NCI-H1694 (cell line): ENCODE measurements at regions not wholly inside any gene's neighbourhood (a gene's known extent, or its start where the extent isn't known, plus 50 kb on each side); places are given as distances from the start of the nearest gene placed in this dataset.
"Not testable (repeated sequence)": the region's sequence is repeated elsewhere in the genome, so short reads cannot be mapped to it uniquely, and the experiment has no call there.

ENCODE experiments used
- DNase-seq: peaks from one replicate; lab custom pipeline; 2025; lab: John Stamatoyannopoulos, UW

DNA sequence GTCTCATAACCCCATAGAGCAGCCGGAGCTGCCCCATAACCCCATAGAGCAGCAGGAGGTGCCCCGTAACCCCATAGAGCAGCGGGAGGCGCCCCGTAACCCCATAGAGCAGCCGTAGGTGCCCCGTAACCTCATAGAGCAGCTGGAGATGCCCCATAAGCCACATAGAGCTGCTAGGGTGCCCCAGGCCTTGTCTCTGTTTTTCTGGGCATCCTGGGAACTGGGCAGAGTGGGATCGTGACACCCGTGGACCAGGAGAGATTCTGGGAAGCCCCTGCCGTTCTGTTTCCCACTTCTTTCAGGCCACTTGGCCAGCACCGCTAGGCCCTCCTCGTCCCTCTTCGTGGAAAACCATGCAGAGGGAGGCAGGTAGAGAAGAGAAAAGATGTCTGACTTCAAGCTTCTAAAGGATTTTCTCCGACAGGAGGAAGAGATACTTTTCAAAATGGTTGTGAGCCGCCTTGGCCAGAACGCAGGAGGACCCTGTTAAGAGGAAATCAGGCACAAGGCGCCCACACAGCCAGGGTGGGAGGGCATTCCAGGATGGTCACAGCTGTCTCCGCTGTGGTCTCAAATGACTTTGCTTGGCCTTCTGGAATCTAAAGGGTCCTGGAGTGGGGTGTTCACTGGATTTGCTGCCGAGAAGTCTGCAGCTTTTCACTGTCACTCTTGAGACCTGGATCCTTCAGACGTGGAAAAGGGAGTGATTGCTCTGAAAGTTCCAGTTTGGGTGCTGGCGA is 171.8 kb downstream of the NPIPB11 start:
- DNase-seq, result not testable (repeated sequence)

DNA sequence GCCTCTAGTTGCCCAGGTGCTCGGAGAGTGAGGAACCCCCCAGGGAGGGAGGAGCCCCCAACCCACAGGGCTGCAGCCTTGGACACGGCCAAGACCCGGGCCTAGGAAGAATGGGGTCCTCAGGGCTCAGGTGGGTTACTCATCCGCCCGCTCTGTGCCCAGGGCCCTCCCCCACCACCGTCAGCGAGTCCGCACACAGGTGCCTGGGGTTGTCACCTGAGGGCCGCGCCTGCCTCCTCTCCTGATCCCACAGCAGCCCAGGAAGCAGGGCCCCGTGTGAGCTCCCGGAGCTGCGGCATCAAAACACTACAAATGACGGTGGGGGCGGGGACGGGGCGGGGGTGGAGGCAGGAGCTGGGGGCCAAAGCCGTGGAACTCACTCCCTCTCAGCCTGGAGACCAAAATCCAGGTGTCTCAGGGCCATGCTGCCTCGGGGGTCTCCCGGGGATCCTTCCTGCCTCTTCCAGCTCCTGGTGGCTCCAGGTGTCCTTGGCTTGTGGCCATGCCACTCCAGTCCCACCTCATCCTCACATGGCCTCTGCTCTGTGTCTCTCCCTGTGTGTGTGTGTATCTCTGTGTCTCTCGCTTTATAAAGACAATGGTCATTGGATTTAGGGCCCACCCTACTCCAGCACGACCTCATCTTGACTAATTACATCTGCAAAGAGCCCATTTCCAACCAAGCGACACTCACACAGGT is 172.7 kb downstream of the NPIPB11 start:
- DNase-seq, result not testable (repeated sequence)

DNA sequence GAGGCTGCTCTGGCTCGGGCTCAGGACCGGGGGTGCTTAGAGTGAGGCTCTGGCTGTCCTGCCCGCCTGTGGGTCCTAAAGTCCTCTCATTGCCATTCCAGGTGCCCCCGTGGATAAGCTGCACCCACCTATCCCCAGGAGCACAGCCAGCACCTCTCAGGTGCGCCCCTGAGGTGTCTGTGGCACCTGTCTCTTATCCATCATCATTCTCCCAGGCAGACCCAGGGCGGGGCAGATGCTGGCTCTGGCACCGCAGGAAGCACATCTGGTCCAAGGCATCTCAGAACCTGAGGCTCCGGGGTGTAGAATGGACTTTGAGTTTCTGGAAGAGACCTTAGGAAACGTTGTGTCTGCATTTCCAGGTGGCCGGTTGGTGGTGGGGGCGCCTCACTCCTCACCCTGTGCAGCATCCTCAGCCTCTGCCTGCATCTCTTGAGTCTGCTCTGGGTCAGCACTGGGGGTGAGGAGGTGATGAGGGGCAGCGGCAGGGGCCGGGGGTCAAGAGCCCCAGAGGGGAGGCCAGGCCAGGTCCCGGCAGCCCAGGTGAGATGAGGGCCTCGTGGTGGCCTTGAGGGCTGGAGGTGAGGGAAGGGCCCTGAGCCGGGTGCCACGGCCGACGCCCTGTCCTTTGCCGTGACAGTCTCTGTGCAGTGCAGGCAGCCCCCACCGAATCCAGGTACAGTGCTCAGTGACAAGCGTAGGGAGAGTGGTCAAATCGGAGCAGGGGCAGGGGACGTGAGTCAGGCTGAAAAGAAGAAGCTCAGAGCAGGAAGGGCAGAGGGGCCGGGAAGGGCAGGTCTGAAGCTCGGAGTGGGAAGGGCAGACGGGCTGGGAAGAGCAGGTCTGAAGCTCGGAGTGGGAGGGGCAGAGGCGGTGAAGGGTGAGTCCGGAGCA is 173.5 kb downstream of the NPIPB11 start:
- DNase-seq, result no peak

DNA sequence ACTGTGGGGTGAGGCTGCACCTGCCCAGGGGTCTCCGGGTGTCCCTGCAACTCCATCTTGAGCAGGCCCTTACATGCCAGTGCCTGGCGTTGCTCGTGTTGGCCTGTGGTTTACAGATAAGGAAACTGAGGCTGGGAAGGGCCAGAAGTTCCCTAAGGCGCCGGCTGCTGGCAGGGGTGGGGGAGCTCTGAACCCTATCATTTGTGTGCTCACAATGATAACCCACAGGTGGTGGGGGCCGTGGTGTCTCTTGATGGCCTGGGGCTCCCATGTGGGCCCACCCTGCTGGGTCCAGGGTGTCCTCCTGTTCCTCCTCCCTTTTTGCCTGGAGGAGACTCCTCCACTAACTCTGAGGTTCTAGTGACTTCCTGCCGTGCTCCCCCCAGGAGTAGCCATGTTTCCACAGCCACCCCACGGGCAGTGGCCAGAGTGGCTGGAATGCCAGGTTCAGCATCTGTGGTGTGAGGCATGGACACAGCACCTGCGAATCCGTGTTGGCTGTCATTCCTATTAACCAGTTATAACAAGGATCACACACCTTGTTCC is 174.3 kb downstream of the NPIPB11 start:
- DNase-seq, result not testable (repeated sequence)

DNA sequence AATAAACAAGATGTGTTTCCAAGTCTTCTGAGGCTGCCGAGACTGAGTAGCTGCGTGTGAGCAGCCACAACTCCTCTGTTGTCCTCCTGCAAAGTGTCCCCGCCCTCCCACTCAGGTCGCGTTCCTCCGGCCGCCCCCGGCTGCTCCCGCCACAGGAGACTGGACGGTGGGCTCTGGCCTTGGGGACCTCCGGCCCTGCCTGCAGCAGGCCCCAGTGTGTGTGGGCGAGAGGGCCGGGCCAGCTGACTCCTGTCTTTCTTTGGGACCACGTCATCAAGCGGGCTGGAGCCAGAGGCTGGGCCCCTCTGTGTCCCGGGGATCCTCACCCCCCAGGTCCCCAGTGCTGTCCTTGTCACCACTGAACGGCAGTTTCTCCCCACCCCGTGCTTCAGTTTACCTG is 175.3 kb downstream of the NPIPB11 start:
- no peak for DNase-seq

DNA sequence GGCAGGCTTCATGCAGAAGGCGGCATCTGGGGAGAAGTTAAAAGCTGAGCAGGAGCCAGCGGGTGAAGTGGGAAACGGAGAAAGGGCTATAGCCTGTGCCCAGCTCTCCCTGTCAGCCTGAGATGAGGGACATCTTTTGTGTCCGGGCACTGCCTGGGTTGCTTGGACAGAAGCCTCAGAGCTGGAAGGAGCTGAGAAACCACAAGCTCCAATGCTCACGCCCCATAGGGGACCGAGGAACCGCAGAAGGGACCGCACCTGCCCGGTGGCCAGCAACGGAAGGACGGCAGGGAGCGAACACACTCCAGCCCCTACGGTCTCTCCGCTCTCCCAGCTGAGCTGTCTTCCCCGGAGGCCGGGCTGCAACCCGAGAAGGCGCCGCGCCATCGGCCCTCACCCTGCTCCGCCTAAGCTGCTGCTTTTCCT is 175.8 kb downstream of the NPIPB11 start:
- DNase-seq, result no peak

DNA sequence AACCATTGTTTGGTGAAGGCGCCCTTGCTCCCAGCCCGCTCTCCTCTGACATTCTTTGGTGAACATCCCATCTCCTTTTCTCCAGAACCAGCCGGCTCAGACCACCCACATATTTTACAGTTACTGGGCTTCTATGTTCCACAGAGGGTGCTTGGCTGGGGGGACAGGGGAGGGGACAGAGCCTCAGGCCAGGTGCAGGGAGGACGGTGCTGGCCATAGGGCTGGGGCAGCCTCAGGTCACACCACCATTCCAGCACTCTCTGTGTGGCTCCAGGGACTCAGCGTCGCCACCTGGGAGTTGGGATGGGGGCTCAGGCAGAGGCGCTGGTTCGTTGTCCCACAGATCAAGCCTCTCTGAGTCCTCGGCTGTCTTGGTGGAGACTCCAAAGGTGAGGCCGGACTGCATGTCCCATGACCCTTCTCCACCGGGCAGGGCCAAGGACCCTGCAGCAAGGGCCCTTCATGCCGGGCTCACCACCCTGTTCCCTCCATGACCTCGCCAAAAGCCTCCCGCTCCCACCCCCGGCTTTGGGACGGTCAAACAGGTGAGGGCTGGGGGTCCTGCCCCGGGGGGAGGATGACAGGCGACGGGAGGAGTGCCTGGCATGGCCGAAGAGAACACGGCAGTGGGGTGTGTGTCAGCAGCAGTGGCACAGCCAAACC is 176.4 kb downstream of the NPIPB11 start:
- DNase-seq, result not testable (repeated sequence)

DNA sequence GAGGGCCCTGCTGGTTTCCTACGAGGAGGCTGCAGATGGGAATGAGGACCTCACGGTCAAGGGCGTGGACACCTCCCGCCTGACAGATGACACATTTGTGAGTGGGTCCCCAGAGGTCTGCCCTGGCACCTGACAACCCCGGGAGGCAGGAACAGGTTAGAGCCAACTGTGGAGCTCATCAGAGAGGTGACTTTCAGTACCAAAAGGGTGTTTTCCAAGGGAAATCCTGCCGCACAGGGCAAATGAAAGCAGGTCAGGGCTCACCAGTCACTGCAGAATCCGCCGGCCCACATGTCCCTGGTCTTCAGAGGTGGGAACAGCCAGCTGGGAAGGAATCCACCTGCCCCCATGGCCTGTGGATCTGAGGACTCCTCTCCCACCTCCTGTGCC is 176.9 kb downstream of the NPIPB11 start:
- not testable (repeated sequence) for DNase-seq

DNA sequence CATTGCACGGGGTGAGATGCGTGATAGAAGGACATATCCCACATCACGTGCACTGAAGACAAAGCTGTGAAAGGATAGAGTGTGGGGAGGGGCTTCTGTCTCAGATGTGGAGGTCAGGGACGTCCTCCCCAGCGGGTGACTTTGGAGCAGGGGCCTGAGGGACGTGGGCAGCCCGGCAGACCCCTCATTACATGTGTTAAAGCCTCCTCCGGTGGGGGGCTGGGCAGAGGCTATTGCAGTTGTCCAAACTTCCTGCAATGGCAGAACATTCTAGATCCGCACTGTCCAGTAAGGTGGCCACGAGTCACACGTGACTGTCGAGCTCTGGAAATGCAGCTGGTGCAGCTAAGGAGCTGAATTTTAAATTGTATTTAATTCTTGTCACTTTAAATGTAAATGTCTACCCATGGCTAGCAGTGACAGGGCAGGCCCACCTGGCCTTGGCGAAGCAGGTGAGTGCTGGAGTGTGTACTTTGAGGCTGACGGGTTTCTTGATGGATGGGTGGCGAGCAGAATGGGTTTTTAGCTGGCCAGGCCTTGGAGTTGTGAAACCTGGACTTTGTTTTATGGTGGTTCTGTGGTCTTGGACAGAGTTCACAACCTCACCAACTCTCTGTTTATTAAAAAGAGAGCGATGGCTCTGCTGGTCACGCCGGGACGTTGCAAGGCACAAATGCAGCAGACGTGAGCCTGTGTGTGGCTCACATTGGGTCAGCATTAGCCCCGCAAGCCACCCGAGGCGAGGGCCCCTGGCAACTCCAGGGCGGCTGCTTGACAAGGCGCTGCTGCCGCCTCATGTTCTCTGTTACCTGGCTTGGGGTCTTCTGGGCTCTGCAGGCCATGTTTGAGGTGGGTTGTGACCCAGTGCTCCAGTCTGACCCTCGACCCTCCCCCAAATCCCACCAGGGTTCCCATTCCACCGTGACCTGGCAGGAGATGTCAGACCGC is 177.6 kb downstream of the NPIPB11 start:
- DNase-seq, result not testable (repeated sequence)

DNA sequence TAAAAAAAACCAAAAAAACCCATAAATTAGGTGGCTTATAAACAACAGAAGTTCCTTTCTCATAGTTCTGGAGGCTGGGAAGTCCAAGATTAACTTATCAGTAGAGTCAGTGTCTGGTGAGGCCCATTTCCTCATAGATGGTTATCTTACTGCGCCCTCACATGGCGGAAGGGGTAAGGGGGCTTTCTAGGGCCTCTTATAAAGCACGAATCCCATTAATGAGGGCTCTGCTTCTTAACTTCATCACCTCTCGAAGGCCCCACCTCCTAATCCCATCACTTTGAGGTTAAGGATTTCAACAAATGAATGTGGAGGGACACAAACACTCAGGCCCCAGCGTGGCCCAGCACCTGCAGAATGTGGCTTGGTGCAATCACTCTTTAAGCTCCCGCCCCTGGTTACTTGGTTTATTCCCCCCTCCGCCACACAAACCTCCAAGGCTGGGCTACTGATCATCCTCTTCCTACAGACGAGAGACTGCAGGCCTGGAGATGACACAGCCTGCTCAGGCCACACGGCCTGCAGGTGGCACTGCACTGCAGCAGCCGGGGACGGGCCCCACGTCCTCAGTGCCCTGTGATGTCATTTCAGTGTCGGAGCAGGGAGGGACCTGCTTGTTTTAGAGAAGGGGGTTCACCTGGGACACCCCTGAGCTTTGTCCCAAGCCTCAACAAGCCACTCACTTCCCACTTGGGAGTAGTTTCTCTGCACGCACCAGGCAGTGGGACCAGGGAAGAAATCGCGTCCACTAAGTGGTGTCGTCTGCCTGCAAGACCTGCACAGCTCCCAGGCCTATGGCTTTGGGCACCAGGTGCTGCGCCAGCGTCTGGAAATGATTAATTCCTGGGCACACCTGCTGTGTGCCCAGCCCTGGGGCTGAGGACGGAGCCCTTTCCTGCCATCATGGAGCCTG is 178.5 kb downstream of the NPIPB11 start:
- DNase-seq, result peak; percentile 20

DNA sequence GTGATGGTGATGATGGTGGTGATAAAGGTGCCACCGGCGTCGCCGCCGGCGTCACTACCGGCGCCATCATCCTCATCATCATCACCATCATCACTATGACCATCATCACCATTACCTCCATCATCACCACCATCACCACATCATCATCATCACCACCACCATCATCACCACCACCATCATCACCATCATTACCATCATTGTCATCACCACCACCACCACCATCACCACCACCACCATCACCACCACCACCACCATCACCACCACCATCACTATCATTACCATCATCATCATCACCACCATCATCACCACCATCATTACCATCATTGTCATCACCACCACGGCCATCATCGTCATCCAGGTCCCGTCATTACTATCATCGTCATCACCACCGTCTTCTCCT is 179.7 kb downstream of the NPIPB11 start:
- no peak for DNase-seq

DNA sequence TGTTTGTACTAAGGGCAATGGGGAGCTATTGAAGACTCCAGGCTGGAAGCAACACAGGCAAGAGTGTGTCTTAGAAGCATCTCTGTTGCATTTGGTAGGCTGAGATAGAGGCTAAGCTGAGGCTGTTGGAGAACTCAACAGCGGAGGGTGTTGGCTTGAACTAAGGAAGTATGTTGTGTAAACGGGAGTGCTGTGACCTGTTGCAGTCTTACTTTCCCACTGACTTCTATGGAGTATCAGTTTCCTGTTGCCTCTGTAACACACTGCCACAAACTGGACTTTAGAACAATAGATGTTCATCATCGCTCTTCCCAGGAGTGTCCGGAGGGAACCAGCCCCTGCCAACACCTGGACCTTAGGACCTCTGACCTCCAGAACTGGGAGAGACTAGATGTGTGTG is 181.8 kb downstream of the NPIPB11 start:
- DNase-seq, result not testable (repeated sequence)

DNA sequence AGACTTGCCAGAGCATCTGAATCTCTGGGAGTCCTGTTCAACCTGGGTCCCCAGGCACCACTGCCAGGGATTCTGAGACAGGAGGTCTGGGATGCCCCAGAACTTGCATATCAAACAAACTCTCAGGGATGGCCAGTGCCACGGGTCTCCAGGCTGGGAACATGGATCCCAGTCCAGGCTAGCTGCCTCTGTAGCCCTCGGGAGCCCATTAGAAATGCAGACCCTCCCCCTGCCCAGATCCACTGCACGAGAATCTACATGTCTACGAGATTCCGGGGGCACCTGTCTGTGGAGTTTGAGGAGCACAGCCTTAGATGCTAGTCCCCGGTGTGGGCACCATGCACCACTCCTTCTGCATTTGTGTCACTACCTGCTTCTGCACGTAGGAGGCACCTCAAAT is 183.9 kb downstream of the NPIPB11 start:
- not testable (repeated sequence) for DNase-seq

DNA sequence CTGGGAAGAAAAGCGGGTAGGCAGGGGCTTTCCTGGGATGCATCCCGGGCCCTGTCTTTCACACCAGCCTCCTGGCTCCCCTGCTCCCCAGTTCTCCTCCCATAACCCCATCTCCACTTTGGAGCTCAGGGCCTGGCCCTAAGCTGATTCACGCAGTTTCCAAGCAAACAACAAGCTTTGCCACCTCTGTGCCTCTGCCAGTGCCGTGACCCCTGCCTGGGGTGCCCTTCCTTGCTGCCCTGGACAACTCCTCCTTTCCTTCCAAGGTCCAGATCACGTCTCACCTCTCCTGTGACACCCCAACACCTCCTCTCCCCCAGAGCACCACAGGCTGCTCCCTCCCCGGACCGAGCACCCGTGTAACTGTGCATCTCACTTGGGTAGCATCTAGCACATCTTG is 184.5 kb downstream of the NPIPB11 start:
- not testable (repeated sequence) for DNase-seq

DNA sequence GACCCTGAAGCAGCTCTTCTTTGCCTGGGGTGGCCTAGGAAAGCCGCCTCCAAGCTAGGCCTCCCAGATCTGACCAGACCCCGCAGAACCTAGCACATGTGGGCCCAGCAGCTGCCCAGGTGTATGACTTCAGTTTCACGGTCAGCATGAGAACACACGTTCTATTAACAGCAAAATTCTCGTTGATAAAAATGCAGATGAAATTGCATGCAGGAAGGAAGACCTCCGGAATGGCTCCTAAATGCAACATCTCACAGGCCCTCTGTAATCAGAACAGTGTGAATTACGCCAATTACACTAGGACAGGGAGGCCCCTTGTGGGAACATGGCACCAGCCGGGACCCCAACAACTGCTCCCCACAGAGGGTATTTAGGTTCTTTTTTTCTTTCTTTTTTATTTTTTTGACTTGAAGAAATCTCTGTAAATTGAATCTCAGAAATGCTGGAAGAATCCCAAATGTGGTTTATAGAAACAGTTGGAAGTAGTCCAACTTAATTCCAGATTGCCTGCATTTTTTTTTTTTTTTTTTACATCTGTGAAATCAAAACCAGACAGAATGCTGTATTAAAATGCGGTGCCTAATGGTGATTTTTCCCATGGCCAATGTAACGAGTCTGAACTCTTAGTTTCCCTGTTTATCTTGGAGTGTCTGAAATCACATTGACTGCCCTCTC is 185.1 kb downstream of the NPIPB11 start:
- DNase-seq, result peak; percentile 51

DNA sequence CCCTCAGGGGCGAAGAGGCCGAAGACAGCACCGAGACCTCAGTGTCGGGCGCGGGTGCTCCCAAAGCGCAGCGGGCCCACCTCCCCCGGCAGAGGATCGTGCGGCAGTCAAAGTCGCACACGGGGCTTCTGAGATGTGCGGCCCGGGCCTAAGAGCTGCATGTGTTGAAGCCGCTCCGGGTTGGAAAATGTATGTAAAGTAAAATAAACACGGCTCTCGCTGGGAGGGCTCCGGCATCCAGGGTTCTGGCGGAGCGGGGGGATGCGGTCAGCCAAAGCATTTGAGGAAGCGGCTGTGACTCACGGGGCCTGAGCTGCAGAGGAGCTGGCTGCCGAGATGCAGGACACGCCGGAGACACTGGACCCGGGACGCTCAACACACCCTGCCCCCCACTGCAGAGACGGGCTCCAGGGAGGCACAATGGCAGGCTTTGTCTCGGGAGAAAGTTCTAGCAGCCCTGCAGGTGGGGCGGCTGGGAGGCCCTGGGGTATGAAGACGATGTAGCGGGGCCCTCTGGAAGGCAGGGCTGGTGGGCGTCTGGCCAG is 185.8 kb downstream of the NPIPB11 start:
- DNase-seq, result not testable (repeated sequence)

DNA sequence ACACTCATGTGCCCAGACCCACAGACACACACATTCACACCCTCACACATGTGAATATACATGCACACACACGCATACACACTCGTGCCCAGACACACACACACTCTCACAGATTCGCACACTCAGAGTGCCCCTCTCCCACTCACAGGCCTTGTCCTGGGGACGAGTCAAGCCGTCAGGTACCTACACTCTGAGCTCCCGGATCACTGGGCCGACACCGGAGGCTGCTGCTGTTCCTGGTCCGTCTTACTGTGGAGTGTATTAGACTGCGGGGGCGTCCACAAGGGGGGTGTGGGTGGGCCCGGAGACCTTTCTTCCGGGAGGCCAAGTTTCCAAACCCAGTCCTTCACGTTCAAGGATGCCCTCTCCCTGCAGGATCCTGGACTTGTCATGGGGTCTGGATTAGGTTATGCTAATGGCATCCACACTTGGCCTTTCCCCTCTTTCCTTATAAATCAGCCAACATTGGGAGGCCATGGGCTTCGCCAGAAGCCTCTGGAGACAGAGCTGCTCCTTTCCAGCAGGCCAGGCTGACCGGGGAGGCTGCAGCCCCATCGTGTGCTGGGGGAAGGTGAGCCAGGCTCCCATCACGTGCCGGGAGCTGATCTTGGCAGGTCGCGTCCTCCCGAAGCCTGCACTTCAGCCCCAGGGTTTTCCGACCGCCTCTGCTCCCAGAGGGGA is 186.4 kb downstream of the NPIPB11 start:
- not testable (repeated sequence) for DNase-seq

DNA sequence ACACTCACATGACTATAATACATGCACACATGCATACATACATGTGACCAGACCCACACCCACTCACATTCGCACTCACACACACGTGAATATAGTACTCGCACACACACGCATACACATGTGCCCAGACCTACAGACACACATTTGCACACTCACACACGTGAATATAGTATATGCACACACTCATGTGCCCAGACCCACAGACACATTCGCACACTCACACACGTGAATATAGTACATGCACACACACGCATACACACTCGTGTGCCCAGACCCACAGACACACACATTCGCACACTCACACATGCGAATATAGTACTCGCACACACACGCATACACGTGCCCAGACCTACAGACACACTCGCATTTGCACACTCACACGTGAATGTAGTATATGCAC is 186.9 kb downstream of the NPIPB11 start:
- DNase-seq, result not testable (repeated sequence)
